Neural progenitor cell (in vitro differentiated cells): ENCODE measurements at regions not wholly inside any gene's neighbourhood (a gene's known extent, or its start where the extent isn't known, plus 50 kb on each side); places are given as distances from the start of the nearest gene placed in this dataset.

Source experiments
- EZH2 ChIP-seq: fragments of 200-600 bp; sonication (generic); IDR thresholded peaks from 2 replicates; pipeline ENCODE4 v1.6.1; 2017; ENCODE audit warnings: antibody characterized with exemption, mild to moderate bottlenecking, moderate library complexity
- TF ChIP-seq, protein P1 (sequence below): fragments of 200-600 bp; sonication (generic); IDR thresholded peaks from 2 replicates; pipeline ENCODE4 v1.5.1; 2017; ENCODE audit warnings: antibody characterized with exemption, mild to moderate bottlenecking

DNA sequence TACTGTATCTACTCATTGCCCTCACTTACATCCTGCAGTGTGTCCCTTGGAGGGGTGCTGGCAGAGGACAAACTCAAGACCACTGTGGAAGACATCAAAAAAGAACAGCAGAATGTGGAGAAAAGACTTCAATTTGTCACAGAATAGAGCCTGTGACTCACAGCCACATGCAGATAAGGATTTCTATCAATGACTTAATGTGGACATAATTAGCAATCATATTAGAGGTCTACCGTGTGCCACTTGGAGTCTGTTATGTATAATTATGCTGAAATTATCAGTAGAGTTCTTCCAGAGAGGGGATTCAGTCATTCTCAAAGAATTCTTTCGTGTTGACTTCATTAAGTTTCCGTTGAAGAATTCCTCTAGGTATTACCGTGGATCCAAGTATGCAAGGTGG lies 473.5 kb downstream of the MIAT start:
- TF ChIP-seq EZH2 = no peak
- TF ChIP-seq, protein P1, sequence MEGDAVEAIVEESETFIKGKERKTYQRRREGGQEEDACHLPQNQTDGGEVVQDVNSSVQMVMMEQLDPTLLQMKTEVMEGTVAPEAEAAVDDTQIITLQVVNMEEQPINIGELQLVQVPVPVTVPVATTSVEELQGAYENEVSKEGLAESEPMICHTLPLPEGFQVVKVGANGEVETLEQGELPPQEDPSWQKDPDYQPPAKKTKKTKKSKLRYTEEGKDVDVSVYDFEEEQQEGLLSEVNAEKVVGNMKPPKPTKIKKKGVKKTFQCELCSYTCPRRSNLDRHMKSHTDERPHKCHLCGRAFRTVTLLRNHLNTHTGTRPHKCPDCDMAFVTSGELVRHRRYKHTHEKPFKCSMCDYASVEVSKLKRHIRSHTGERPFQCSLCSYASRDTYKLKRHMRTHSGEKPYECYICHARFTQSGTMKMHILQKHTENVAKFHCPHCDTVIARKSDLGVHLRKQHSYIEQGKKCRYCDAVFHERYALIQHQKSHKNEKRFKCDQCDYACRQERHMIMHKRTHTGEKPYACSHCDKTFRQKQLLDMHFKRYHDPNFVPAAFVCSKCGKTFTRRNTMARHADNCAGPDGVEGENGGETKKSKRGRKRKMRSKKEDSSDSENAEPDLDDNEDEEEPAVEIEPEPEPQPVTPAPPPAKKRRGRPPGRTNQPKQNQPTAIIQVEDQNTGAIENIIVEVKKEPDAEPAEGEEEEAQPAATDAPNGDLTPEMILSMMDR = no peak
